HG03108 (cell line): ENCODE measurements at regions not wholly inside any gene's neighbourhood (a gene's known extent, or its start where the extent isn't known, plus 50 kb on each side); places are given as distances from the start of the nearest gene placed in this dataset.
"Not testable (repeated sequence)": the region's sequence is repeated elsewhere in the genome, so short reads cannot be mapped to it uniquely, and the experiment has no call there.

Experiments
- ATAC-seq: cut with Tn5 transposase; IDR thresholded peaks from one replicate; pipeline ENCODE4 v1.9.1; 2021; ENCODE audit warnings: moderate library complexity; ENCODE audit not compliant: unreplicated experiment

DNA sequence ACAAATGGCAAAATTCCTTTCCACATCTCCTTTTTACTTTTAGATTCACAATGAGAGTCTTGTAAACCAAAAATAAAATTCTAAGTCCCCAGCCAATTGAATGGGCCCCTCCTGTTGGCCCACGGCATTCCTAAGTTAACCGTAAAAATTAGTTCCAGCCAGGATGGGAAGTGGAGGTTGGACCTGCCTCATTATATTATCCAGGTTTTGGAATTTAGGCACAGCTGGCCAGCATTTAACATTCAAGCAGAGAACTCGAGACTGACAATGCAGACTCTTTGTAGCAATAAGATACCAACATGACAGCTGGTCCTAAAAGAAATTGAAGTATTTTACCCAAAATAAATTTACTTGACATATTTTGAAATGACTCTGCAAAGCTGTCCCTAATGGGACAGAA lies 321.0 kb upstream of the NAALADL2 start:
- ATAC-seq, result no peak

DNA sequence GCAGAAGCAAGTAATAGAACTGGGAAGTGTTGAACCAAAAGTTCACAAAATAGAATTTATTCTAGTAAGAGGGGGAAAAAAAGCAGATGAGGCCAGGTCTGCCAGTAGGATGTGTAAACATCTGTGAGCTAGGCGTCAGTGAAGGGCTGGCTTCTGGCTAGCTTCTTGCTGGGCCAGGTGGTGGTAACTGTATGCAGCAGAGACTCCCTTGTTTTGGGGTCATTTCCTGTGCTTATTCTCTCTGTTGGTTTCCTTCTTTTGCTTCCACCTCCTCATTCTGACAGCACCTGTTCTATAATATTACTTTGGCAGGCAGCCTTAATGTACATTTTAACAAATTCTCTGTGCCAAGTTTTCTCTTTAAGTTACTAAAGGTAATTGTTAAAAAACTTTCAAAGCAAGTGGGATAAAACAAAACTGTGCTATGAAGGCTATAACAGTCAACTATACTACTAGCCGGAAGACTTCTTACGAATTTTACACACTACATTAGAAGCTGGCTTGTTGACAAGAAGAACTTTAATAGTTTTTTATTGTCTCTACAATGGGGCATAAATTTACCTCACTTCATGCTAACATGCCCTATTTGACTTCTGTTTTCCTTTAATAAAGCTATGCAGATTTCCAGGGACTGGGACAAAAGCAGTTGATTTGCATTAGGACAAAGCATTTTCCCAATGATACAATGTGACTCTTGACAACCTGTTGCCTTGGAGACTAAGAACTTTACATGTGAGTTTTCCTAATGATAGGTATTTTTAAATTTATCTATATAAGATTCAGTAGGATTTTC lies 318.8 kb upstream of the NAALADL2 start:
- ATAC-seq, result no peak

DNA sequence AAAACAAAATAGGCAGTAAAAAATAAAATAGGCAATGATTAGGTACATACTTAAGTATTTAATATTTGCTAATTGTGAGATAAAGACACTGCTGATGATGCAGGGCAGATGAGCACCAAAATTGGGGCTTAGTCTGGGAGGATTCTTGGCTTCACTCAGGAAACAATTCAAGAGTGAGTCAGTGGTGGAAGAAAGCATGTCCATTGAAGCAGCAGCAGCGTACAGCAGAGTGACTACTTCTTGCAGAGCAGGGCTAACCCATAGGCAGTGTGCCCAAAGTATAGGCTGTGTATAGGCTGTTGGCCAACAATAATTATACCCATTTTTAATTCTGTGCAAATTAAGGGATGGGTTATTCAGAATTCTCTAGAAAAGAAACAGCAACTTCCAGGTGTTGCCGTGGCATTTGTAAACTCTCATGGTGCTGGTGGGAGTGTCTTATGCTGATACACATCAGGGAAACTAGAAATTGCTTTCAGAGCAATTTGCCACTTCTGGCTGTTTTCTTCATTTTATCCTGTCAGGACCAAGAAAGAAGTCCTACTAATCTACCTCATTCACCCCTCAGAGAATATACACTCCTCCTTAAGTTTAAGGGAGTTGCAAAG lies 317.3 kb upstream of the NAALADL2 start:
- no peak for ATAC-seq

DNA sequence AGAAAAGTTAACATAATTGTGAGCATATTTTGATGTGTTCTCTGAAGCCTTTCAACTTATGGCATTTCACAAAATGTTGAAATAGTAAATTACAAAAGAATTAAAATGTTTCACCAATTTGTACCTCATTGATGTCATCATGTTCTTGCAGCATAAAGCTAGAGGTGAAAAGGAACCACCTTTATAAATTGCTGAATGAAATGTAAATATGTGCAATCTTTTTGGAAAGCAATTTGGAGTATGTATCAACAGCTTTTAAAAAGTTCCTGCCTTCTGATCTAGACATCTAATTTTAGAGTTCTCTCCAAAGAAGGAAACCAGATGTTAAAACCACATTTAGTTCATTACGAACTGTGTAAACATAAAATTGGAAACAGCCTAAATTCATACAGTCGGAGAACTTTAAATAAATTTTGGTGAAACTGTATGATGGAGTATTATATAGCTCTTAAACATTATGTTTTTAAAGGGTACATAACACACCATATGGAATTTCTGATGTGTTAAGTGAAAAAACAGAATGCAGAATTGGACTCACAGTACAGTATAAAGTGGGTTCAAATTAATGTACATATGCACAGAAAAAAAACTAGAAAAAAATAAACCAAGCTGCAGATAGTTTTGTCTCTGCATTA lies 311.2 kb upstream of the NAALADL2 start:
- ATAC-seq, result no peak

DNA sequence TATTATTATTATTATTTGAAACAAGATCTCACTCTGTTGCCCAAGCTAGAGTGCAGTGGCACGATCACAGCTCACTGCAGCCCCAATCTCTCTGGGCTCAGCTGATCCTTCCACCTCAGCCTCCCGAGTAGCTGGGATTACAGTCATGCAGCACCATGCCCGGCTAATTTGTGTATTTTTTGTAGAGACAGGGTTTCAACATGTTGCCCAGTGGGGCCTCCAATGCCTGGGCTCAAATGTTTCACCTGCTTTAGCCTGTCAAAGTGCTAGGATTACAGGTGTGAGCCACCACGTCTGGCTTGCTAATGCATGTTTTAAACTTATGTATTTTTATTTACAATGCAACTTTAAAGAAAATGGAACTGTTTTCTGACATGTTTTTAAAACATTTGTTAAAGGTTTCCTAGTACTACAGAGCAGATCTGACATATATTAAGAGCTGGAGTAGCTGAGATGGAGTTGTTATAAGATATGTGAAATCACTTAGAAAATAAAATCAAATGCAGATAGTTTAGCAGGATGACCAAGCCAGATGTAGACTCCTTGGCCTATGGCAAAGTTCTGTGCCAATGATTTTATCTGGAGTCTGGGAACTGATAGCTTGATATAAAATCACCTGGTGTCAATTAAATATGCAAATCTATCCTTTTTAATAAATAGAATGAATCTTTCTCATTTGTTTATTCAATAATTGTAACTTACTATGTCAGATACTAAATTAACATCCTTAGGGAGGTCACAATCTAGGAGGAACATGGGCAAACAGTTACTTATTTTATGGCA lies 310.1 kb upstream of the NAALADL2 start:
- ATAC-seq, result no peak

DNA sequence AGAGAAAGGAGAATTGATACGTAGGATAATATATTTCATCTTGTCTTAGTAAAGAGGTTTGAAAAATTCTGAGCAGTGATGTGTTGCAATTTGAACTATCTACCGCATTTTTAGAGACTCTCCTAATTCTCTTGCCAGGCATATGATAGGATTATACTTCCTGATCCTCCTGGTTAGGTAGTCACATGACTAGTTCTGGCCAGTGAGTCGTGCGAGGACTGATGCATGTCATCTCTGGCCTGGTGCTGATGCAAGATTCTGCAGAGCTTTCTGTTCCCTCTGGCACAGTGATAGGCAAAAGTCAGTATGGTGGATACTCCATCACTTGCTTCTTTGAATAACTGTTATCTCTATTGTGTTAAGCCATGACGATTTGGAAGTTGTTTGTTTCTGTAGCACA lies 277.6 kb upstream of the NAALADL2 start:
- ATAC-seq, result no peak

DNA sequence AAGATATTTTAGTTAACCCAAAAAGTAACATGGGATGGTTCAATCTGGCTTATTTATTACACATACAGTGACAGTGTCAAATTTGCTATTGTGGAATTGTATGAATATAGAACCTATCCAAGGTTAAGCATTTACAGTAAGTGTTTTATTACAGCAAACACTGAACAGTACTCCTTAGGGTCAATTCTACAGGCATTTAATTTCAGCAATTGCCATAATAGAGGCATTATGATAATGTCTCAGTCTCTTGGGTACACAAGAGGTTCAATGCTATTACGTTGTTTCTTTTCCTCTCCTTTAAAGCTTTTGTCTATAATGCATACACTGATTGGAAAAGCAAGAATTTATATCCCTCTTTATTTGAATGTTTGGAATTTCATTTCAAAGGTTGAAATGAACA lies 275.7 kb upstream of the NAALADL2 start:
- ATAC-seq, result no peak

DNA sequence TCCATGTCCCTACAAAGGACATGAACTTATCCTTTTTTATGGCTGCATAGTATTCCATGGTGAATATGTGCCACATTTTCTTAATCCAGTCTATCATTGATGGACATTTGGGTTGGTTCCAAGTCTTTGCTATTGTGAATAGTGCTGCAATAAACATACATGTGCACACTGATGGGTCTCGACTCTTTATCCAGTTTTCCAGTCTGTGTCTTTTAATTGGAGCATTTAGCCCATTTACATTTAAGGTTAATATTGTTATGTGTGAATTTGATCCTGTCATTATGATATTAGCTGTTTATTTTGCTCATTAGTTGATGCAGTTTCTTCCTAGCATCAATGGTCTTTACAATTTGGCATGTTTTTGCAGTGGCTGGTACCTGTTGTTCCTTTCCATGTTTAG lies 272.0 kb upstream of the NAALADL2 start:
- not testable (repeated sequence) for ATAC-seq

DNA sequence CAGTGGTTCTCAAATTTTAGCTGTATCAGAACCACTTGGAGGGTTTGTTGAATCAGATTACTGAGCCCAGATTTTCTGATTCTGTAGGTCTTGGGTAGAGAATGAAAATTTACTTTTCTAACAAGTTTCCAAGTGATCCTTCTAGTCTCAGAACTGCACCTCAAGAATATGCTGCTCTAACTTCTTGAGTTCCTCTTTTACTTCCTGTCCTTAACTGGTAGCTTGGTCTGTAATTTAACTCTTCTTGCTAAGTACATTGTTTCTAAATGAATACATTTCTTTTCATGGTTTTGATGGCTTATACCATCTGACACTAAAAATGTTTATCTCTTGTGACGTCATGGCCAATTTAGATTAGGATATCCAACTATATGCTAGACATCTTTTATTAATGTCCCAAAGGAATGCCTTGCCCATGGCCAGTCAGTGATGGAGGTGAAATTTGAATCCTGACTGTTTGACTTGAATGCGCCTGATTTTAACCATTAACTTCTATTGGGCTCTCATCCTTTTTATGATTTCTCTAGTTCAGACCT lies 262.6 kb upstream of the NAALADL2 start:
- no peak for ATAC-seq

DNA sequence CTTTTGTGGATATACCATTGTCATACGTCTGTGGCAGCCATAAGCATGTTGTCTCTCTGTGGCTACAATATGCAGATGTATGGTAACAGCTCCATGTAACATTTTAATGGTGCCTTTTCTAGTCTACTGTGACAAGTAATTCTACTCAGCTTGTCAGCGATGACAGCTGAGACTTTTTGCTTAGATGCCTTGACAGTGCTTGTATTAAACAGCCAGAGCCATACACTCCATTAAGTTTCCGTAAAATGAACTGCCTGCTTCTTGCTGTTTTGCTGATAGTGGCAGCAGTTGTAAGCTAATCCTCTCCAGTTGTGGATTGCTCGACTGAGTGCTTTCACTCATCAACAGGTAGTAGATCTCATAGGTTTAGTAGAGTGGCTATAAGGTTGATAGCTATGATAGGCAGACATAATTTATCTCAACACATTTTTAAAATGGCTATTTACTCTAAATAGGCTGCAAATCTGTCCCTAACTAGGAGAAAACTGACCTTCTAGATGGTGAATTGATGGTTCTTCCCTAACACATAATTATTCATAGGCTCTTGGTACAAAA lies 260.2 kb upstream of the NAALADL2 start:
- no peak for ATAC-seq

DNA sequence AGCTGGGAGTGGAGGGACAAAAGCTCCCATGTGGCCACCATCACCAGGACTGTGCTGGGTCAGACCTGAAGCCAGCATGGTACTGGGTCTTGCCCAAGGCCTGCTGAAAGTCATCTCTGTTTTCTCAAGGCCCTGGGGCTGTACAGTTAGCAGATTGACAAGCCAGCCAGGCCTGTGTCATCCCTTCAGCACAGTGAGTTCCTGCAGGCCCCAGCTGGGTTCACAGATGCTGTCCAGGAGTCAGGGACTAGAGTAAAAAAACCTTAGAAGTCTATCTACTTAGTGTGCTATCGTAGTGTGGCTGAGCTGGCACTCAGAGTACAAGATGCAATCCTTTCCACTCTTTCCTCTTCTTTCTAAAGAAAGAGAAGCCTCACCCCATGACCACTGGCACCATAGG lies 246.0 kb upstream of the NAALADL2 start:
- no peak for ATAC-seq

DNA sequence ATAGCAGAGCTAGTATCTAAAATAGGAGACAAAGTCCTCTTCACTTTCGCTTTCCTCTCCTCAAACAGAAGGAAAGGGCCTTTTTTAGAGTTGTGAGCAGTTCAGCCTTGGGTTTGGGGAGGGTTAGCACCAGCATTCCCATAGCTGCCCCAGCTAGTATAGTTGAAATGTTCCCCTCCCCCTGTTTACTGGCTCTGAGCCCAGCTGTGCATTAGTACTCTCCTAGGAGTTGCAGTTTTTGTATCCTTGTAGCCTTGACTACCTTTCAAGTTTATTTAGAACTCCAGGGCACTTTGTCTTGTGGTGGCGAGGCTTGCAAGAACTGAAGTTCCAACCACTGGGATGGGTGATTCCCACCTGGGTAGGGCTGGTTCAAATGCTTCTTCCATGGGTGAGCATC lies 245.1 kb upstream of the NAALADL2 start:
- no peak for ATAC-seq

DNA sequence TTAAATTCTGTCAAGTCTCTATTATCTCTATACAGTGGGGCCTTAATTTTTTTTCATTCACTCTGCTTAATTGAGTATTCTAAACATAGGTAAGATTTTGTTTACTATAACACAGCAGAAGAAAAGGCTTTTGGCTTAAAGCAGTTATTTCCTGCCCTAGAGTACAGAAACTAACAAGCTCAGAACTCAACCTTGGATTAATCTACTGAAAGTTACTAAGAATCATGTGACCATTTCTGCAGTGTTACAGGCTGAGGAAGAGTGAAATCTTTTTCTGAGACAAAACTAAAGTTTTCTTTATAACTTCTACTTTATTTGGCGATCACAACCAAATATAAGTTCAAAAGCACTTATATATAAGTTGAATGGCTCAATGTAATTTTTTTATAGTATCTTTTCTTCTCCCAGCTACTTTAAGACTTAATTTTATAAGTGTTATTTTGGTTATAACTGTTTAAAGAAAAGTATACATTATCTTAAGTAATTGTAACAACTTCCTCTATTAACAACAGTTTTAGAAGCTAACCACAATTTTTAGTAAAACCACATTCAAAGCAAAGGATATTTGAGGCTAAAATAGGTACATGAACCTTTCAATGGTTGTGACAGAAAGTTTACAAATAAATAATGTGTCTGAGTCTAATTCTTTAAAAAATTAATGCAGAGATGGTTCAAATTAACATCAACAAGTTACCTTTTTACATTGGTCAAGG lies 240.6 kb upstream of the NAALADL2 start:
- no peak for ATAC-seq

DNA sequence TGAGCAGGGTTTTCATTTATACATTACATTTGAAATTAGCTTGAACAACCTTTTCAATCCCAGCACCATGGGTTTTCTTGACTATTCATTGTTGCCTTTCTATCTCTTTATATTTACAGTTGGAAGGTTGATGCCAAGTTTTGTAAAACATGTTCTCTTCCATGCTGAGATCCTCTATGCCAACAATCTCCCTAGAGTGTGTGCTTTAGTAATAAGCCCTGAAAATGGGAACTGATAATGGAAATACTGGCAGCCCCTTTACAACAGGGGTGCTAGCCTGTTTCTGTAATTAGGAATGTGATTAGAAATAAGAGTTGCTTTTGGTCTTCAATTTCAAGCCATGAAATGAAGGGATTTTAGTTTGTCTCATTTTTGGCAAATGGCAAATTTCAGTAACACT lies 239.9 kb upstream of the NAALADL2 start:
- no peak for ATAC-seq

DNA sequence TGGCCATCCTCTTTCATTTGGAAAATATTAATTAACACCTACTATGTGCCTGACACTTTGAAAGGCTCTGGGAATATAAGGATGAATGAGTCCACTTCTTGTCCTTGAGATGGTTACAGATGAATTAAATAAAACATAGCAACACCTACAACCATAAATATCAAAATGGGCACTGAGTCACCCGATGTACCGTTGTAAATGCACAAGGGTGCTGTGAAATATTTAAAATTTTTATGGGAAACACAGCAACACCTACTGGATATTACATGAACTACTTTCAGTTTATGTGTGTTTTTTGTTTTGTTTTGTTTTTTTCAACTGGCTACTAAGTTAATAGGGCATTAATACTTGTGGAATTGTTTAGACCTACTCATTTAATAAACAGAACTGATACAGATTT lies 239.0 kb upstream of the NAALADL2 start:
- ATAC-seq, result no peak

DNA sequence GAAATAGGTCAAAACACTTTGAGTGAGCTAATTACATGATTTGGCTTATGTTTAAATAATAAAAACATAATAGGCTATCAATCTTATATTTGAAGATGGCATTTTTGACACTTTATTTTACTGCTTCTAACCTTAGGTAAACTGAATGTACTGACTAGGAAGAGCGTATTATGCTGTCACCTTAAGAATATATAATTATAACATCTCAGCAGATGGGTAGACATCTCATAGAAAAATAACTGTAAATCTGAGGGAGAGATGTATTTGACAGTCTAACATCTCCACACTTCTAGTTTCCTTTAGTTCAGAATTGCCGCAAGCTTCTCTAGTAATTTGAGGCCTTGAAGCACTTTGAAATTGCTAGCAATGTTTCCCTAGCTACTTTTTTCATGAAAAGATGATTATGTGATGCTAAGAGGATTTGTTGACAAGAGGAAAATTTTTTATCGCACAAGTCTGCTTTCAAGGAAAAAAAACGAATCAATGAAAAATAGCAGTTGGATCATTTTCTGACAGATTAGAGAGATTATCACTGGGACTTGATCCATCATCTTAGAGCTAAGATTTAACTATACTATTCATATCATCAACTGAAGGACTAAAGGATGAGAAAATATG lies 238.2 kb upstream of the NAALADL2 start:
- ATAC-seq, result no peak

DNA sequence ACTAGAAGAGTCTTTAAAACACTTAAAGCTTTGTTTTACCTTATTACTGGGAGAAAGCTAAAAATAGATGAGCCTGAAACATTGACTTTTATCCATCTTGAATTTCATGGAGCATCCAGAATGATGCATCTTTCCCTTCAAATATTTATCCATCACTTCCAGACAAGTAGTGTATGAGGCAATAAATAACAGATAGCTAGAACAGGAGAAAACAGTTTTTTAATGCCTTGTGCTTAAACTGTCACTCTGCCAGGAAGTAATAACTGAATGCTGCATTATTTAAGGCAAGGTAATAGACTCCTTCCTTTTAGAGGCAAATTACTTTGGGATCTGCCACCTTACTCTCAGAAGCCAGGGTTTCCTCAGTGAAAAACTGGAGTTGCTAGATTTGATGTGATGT lies 225.8 kb upstream of the NAALADL2 start:
- ATAC-seq, result no peak

DNA sequence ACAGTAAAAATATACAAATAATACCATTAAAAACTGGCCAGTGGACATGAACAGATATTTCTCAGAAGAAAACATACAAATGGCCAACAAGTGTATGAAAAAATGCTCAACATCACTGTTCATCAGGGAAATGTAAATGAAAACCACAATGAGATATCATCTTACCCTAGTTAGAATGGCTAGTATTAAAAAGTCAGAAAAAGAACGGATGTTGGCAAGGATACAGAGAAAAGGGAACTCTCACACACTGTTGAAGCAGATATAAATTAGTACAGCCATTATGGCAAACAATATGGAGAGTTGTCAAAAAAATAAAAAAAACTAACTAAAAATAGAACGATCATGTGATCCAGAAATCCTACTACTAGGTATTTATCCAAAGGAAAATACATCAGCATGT lies 222.7 kb upstream of the NAALADL2 start:
- ATAC-seq, result no peak

DNA sequence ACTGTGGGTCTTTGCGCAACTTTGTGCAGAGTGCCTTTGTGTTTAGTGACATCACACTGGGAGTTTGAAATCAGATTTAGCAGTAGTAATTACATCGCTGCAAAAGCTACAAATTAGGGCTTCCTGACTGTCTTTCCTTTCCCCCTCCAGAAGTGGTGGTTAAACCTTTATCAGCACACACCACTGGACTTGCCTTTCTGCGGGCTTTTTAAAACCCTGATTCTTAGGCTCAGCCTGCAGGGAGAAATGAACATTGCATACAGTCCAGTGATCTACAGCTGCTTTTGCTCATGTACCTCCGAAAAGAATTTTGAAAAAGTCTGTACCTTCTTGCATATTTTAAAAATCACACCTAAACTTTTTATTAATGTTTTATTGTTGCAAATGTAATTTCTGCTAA lies 219.7 kb upstream of the NAALADL2 start:
- no peak for ATAC-seq

DNA sequence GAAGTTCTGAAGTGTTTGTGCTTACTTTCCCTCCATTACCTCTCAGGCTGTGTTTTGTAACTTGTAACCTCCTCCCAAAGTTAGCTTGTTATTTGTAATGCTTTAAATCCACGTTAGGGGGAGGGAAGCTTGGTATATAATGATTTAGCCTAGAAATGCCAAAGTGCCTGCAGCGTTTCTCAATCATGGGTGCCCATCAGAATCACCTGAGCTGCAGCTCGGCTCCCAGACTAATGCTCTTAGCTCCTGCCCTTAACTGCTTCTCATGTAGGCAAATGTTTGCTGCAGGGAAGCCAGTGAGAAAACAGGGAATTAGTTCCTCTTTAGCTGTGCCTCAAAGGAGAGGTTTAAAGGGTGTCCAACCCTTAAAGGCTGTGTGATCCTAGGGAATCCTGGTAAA lies 219.2 kb upstream of the NAALADL2 start:
- no peak for ATAC-seq
